HEK293T (cell line): ENCODE measurements at regions not wholly inside any gene's neighbourhood (a gene's known extent, or its start where the extent isn't known, plus 50 kb on each side); places are given as distances from the start of the nearest gene placed in this dataset.

Source experiments
- CTCF ChIA-PET: fragments of 350-600 bp; formaldehyde crosslinking; extraction: SDS; loops from one replicate; lab custom pipeline; 2021; ENCODE audit warnings: antibody characterized with exemption, inconsistent platforms; lab: Yijun Ruan, JAX
- POLR2A ChIA-PET: fragments of 350-600 bp; formaldehyde crosslinking; extraction: SDS; loops from one replicate; lab custom pipeline; 2020; ENCODE audit warnings: antibody characterized with exemption, inconsistent platforms; lab: Yijun Ruan, JAX
- DNase-seq: peaks from one replicate; pipeline ENCODE4 v3.0.0; 2012; ENCODE audit warnings: mixed read lengths; ENCODE audit errors: extremely low spot score
- ARNT ChIP-seq: fragments of 450-650 bp; IDR thresholded peaks from 2 replicates; pipeline ENCODE4 v1.6.1; 2017; ENCODE audit warnings: mild to moderate bottlenecking
- BHLHE40 ChIP-seq: fragments of 450-650 bp; IDR thresholded peaks from 2 replicates; pipeline ENCODE4 v1.6.1; 2016; ENCODE audit warnings: mild to moderate bottlenecking, moderate library complexity, borderline replicate concordance
- CTBP1 ChIP-seq: fragments of 450-650 bp; IDR thresholded peaks from 2 replicates; pipeline ENCODE4 v1.6.1; 2016; ENCODE audit warnings: borderline replicate concordance
- ELF4 ChIP-seq: fragments of 450-650 bp; IDR thresholded peaks from 2 replicates; pipeline ENCODE4 v1.6.1; 2017; ENCODE audit warnings: antibody characterized with exemption
- FOXA1 ChIP-seq: fragments of 450-650 bp; IDR thresholded peaks from 2 replicates; pipeline ENCODE4 v1.6.1; 2016; ENCODE audit warnings: mild to moderate bottlenecking
- FOXK2 ChIP-seq: fragments of 450-650 bp; IDR thresholded peaks from 2 replicates; pipeline ENCODE4 v1.6.1; 2016; ENCODE audit warnings: mild to moderate bottlenecking
- FOXM1 ChIP-seq: fragments of 450-650 bp; IDR thresholded peaks from 2 replicates; pipeline ENCODE4 v1.6.1; 2017; ENCODE audit warnings: mild to moderate bottlenecking, borderline replicate concordance
- HDGF ChIP-seq: fragments of 450-650 bp; IDR thresholded peaks from 2 replicates; pipeline ENCODE4 v1.6.1; 2017; ENCODE audit warnings: antibody characterized with exemption, borderline replicate concordance
- L3MBTL2 ChIP-seq: fragments of 450-650 bp; conservative IDR thresholded peaks from 2 replicates; pipeline ENCODE4 v1.6.1; 2016; ENCODE audit warnings: mild to moderate bottlenecking
- LEF1 ChIP-seq: fragments of 450-650 bp; IDR thresholded peaks from 2 replicates; pipeline ENCODE4 v1.6.1; 2017; ENCODE audit warnings: mild to moderate bottlenecking, borderline replicate concordance
- NFRKB ChIP-seq: fragments of 450-650 bp; IDR thresholded peaks from 2 replicates; pipeline ENCODE4 v1.6.1; 2016; ENCODE audit warnings: mild to moderate bottlenecking, moderate library complexity
- SP1 ChIP-seq: fragments of 450-650 bp; IDR thresholded peaks from 2 replicates; pipeline ENCODE4 v1.6.1; 2017
- SUZ12 ChIP-seq: fragments of 450-650 bp; IDR thresholded peaks from 2 replicates; pipeline ENCODE4 v1.6.1; 2016; ENCODE audit warnings: mild to moderate bottlenecking
- TARDBP ChIP-seq: fragments of 450-650 bp; IDR thresholded peaks from 2 replicates; pipeline ENCODE4 v1.6.1; 2016
- ZNF384 ChIP-seq: fragments of 450-650 bp; IDR thresholded peaks from 2 replicates; pipeline ENCODE4 v1.6.1; 2016
- TF ChIP-seq, protein P1 (sequence below): fragments of 450-650 bp; IDR thresholded peaks from 2 replicates; pipeline ENCODE4 v1.6.1; 2016

DNA sequence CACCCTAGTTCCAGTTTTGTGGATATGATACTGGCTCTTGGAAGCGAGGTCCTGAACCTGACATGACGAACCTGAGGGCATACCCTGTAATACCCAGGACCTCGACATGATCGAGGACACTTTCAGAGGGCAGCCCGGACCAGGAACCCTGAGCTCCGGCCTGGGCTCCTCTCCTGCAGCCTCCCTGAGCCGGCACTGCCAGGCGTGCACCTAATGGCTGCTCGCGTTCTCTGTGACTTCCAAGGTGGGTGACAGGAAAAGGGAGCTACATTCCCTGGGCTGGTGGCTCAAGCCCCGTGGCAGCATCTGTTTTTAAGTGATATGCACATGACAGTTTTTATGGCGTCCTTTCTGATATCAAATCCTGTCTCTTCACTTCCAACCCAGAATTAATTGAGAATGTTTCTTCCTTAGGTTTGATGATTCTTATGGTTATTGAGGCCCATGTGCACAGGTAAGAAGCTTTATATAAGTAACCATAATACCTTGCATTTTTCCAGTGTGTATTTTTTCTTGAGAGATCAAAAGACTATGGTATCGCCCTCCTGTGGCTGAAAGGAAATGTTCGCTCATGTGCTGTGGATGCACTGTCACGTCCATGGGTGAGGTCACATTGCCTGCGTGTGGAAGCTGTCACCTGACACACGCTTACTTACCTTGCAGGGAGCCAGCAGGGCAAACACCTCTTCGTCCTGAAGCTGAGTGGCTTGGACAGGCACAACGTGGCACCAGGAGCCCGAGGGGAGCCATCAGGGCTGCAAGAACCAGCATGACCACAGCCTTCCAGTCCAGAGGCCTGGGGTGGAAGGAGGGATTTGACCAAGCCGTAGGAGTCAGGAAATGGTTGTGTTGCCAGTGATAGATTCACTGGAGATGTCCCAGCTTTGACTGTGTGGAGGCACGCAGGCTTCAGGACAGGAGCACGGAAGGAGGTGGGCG lies 367.4 kb upstream of the MYT1L start:
- POLR2A ChIA-PET, result no interaction called here
- peak; percentile 40 for DNase-seq
- CTCF ChIA-PET, result no interaction called here
- TF ChIP-seq BHLHE40 (no peak), FOXM1 (no peak), SP1 (no peak), HDGF (no peak), FOXA1 (no peak), TARDBP (no peak), CTBP1 (no peak), LEF1 (no peak), ELF4 (no peak), L3MBTL2 (no peak), ZNF384 (no peak), SUZ12 (no peak), NFRKB (no peak), ARNT (no peak), FOXK2 (no peak)
- TF ChIP-seq, protein P1, sequence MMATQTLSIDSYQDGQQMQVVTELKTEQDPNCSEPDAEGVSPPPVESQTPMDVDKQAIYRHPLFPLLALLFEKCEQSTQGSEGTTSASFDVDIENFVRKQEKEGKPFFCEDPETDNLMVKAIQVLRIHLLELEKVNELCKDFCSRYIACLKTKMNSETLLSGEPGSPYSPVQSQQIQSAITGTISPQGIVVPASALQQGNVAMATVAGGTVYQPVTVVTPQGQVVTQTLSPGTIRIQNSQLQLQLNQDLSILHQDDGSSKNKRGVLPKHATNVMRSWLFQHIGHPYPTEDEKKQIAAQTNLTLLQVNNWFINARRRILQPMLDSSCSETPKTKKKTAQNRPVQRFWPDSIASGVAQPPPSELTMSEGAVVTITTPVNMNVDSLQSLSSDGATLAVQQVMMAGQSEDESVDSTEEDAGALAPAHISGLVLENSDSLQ, result no peak

DNA sequence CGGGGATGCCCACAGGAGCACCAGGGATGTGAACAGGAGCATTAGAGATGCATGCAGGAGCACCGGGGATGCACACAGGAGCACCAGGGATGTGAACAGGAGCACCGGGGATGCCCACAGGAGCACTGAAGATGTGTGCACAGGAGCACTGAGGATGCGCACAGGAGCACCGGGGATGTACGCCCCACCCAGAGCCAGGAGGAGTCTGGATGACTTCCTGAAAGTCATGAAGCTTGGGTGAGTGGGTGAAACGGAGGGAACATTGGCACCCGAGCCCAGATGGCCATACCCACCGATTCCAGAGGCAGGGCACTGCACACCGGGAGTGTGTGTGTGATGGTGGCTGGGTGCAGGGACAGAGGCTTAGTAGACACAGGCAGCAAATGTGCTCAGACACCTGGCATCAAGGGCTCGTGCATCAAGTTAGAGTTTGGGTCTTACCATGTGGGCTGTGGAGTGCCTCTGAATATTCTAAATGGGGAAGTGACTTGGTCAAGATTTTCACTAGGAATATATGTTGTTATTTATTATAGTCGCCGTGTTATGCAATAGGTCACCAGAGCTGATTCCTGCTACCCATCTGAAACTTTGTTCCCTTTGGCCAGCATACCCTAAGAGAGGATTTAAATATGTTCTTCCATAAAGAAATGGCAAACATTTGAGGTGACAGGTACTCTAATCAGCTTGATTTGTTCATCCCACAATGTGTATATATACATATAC lies 365.8 kb upstream of the MYT1L start:
- ChIA-PET POLR2A (no interaction called here), CTCF (no interaction called here)
- TF ChIP-seq ZNF384 (no peak), HDGF (no peak), LEF1 (no peak), ELF4 (no peak), SUZ12 (no peak), NFRKB (no peak)
- no peak for DNase-seq

DNA sequence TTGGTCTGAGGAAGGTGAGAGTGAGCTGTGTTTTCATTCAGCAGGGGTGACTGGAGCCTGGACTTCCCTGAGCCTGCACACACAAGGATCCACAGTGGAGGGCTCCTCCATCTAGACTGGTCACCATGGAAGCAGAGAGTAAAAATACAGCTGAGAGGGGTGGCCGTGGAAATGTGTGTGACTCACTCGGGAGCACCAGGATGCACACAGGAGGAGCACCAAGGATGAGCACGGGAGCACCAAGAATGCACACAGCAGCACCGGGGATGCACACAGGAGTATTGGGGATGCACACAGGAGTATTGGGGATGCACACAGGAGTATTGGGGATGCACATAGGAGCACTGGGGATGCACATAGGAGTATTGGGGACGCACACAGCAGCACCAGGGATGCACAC lies 365.2 kb upstream of the MYT1L start:
- TF ChIP-seq, protein P1, result no peak
- TF ChIP-seq SP1 (no peak), CTBP1 (no peak), ELF4 (no peak), FOXM1 (no peak), HDGF (no peak), ZNF384 (no peak)
- ChIA-PET CTCF (no interaction called here), POLR2A (no interaction called here)
- no peak for DNase-seq

DNA sequence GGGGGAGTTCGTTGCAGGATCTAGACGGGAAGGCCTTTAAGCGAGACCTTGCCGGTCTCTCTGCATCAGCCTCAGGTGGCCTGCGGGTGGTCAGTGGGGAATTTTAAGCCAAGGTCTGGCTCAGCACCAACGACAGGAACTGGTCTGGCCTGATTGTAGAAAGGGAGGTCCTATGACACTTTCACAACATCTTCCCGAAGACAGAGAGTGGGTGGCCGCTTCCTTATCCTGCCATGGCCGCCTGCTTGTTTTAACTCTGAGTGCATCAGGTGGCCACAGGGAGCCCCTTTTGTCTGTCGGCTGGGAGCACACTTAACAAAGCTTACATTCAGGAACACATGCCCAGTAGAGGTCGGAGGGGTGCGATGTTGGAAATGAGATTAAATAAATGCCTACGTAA lies 363.7 kb upstream of the MYT1L start:
- TF ChIP-seq, protein P1, result no peak
- TF ChIP-seq HDGF (no peak), TARDBP (no peak), CTBP1 (no peak), FOXA1 (no peak), SP1 (no peak), FOXK2 (no peak), SUZ12 (no peak), ARNT (no peak), L3MBTL2 (no peak), LEF1 (no peak)
- ChIA-PET CTCF (no interaction called here), POLR2A (no interaction called here)
- no peak for DNase-seq

DNA sequence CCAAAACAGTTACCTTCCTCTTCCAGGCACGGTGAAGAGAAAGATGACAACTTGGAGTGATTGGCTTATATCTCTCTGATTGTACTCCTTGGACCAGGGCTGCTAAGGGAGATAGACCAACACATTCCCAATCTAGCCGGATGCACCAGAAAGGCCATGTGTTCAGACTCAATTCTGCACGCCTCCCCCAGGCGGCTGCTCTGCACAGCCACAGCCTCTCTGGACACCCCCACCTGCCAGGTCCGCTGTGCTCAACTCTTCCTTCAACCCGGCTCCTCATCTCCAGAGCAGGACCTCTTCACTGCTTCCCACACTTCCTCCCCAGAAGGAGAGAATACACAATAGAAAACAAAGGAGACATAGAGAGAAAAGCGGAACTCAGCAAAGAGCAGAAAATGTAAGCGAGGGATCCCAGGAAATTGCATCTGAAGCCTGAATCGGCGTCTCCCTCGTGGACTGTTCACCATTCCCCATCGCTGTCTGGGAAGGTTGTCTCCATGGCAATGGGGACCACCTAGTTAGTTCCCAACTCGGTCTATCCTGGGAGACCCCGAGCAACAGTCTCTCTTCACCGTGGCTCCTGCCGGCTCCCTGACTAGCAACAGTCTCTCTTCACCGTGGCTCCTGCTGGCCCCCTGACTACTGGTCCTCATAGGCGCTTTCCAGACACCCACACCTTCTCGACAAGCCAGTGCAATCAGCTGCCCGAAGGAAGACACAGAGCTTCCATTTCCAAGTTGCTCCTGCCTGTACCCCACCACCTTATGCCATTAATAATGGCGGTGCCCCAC lies 361.7 kb upstream of the MYT1L start:
- DNase-seq, result no peak
- TF ChIP-seq FOXA1 (no peak), FOXK2 (no peak), HDGF (no peak)
- CTCF ChIA-PET, result no interaction called here
- POLR2A ChIA-PET, result no interaction called here

DNA sequence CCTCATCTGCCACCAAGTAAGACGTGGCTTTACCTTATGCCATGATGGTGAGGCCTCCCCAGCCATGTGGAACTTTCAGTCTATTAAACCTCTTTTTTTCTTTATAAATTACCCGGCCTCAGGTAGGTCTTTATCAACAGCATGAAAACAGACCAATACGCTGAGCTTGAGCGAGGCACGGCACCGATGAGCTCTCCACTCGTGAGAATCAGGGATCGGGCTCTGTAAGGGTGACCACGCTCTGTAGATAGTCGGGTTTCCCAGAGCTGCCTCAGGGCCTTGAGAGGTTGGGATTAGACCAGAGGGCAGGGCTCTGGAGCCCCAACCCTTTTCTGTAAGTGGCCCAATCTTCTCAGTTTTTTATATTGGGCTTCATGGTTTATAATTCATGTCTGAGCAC lies 360.3 kb upstream of the MYT1L start:
- POLR2A ChIA-PET, result no interaction called here
- TF ChIP-seq ELF4 (no peak), SUZ12 (no peak), LEF1 (no peak), FOXA1 (no peak), HDGF (no peak), FOXK2 (no peak), ZNF384 (no peak), NFRKB (no peak), BHLHE40 (no peak), CTBP1 (no peak), ARNT (no peak), FOXM1 (no peak), SP1 (no peak), L3MBTL2 (no peak)
- TF ChIP-seq, protein P1, result no peak
- CTCF ChIA-PET, result interaction anchor here (0.5 kb wide), 1 partner anchor 1268 kb away, joined by 4 read pairs; no protein-coding TSS in a partner anchor
- no peak for DNase-seq
